ENCODE measurements at regions not wholly inside any gene's neighbourhood (a gene's known extent, or its start where the extent isn't known, plus 50 kb on each side); places are given as distances from the start of the nearest gene placed in this dataset.

DNA sequence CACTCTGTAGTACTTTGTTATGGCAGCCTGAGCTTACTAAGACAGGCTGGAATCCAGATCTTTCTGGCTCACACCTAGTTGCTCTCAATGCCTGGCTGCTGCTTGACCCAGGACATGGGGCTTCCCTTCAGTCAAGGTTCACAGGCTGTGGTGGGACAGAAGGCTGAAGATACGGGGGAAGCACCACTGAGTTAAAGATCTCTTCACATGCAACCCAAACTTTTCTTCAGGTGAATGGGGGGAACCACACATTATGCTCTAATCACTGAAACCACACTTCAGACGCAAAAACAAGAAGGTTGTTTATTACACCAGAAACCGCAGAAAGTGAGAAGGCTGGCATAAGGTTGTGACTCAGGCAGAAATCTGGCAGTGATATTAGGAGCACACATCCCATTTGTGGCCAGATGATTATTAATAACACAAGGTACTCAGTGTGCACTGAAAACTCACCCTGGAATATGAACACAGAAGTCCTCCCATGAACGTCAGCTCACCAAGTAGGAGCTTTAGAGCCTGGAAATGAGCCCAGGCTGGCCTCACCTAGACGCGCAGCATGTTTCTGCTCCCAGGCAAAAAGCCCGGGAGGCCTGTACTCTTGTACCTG is 230.5 kb upstream of the CHRNA7 start:
- ChIA-PET CTCF (ENCODE audit: low intra/inter-chr PET ratio, low total read pairs) (no interaction called here), POLR2A (no interaction called here)
- TF ChIP-seq, protein P1, sequence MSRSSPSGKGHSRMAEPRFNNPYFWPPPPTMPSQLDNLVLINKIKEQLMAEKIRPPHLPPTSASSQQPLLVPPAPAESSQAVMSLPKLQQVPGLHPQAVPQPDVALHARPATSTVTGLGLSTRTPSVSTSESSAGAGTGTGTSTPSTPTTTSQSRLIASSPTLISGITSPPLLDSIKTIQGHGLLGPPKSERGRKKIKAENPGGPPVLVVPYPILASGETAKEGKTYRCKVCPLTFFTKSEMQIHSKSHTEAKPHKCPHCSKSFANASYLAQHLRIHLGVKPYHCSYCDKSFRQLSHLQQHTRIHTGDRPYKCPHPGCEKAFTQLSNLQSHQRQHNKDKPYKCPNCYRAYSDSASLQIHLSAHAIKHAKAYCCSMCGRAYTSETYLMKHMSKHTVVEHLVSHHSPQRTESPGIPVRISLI (CRISPR knock-in tag; IDR thresholded peaks at IDR 0.05; ENCODE audit: borderline replicate concordance): no peak
- TF ChIP-seq ZFYVE20 (CRISPR knock-in tag; IDR thresholded peaks at IDR 0.05; ENCODE audit: borderline replicate concordance, low read depth) (no peak), PREB (CRISPR knock-in tag; IDR thresholded peaks at IDR 0.05) (no peak), ZZZ3 (CRISPR knock-in tag; IDR thresholded peaks at IDR 0.05; ENCODE audit: borderline replicate concordance) (no peak), KLF6 (CRISPR knock-in tag; IDR thresholded peaks at IDR 0.05) (no peak)
- no peak overlapping the region for H3K27ac ChIP-seq (ENCODE audit: extremely low read length, insufficient read depth, low read length)
- H3K4me3 ChIP-seq (replicated peaks in 1 of 3; ENCODE audit: insufficient read depth in 1 of 3, low read depth in 2 of 3, low read length in 3 of 3): no peak overlapping the region
- no peaks in the 10 kb centered on the region for H3K9me3 ChIP-seq (ENCODE audit: low read length)
- H2AFZ ChIP-seq (ENCODE audit: low read length): no peak overlapping the region
- H3K4me1 ChIP-seq (ENCODE audit: insufficient read depth, low read length): no peaks in the 10 kb centered on the region
- H3K79me2 ChIP-seq (ENCODE audit: insufficient read depth, low read length): no peaks in the 10 kb centered on the region
- H3K27me3 ChIP-seq (ENCODE audit: control insufficient read depth in 1 of 2, insufficient read depth in 2 of 2, low read length in 2 of 2): no peaks in the 10 kb centered on the region; a peak in 1 of 5 replicates
- no peak for ATAC-seq
- no peak for FAIRE-seq
- intact Hi-C loops (cut with micrococcal nuclease; ENCODE audit: unreplicated experiment): no loop called here
- no peaks in the 10 kb centered on the region for H4K20me1 ChIP-seq (ENCODE audit: insufficient read depth, low read length)
- no TSS peak for BruUV-seq (replicated peaks)
- H3K4me2 ChIP-seq (ENCODE audit: low read depth, low read length): no peak overlapping the region
- no peaks in the 10 kb centered on the region for H3K36me3 ChIP-seq (replicated peaks in 1 of 2; ENCODE audit: control insufficient read depth in 1 of 2, insufficient read depth in 2 of 2, low read length in 2 of 2)
- in situ Hi-C loops (cut with HindIII; ENCODE audit: extremely low pct_ligation_motif_present, low pct_unique_long_range_greater_than_20kb): loop anchor here (10.0 kb wide), 1 partner anchor 65 kb away; no protein-coding TSS in a partner anchor
- no peak for DNase-seq (ENCODE audit: low spot score)
- no peak overlapping the region for H3K9ac ChIP-seq (ENCODE audit: insufficient read depth, low read depth, low read length)
- 43% methylated on average over 3 of the region's 7 CpGs for WGBS (ENCODE audit: low lambda C conversion rate)

GRCh38 chr15:31801152-31801551 is 229.2 kb upstream of the CHRNA7 start:
- ChIA-PET POLR2A (no interaction called here), CTCF (ENCODE audit: low intra/inter-chr PET ratio, low total read pairs) (no interaction called here)
- Histone ChIP-seq H3K4me1 (ENCODE audit: insufficient read depth, low read length) (no peaks in the 10 kb centered on the region), H3K9ac (ENCODE audit: insufficient read depth, low read depth, low read length) (no peak overlapping the region), H3K27ac (ENCODE audit: extremely low read length, insufficient read depth, low read length) (no peak overlapping the region), H3K9me3 (ENCODE audit: low read length) (no peaks in the 10 kb centered on the region), H3K36me3 (replicated peaks in 1 of 2; ENCODE audit: control insufficient read depth in 1 of 2, insufficient read depth in 2 of 2, low read length in 2 of 2) (no peaks in the 10 kb centered on the region), H3K79me2 (ENCODE audit: insufficient read depth, low read length) (no peaks in the 10 kb centered on the region), H3K27me3 (ENCODE audit: control insufficient read depth in 1 of 2, insufficient read depth in 2 of 2, low read length in 2 of 2) (no peaks in the 10 kb centered on the region; a peak in 1 of 5 replicates), H3K4me3 (replicated peaks in 1 of 3; ENCODE audit: insufficient read depth in 1 of 3, low read depth in 2 of 3, low read length in 3 of 3) (no peak overlapping the region), H3K4me2 (ENCODE audit: low read depth, low read length) (no peak overlapping the region), H2AFZ (ENCODE audit: low read length) (no peak overlapping the region), H4K20me1 (ENCODE audit: insufficient read depth, low read length) (no peaks in the 10 kb centered on the region)
- intact Hi-C loops (cut with micrococcal nuclease; ENCODE audit: unreplicated experiment): no loop called here
- ATAC-seq: no peak
- no peak for FAIRE-seq
- in situ Hi-C loops (cut with HindIII; ENCODE audit: extremely low pct_ligation_motif_present, low pct_unique_long_range_greater_than_20kb): loop anchor here (10.0 kb wide), 1 partner anchor 64 kb away; no protein-coding TSS in a partner anchor
- no peak for DNase-seq (ENCODE audit: low spot score)
- BruUV-seq (replicated peaks): no TSS peak
- WGBS (ENCODE audit: low lambda C conversion rate): 9% methylated on average over 5 of the region's 5 CpGs
- no peak for TF ChIP-seq ETV5 (CRISPR knock-in tag; IDR thresholded peaks at IDR 0.05; ENCODE audit: borderline replicate concordance)
- no peak for TF ChIP-seq SP1 (IDR thresholded peaks at IDR 0.05)
- TF ChIP-seq SP1 (CRISPR knock-in tag; IDR thresholded peaks at IDR 0.05): no peak
- TF ChIP-seq MAFK (conservative IDR thresholded peaks at IDR 0.05 in 1 of 2, IDR thresholded peaks at IDR 0.05 in 1 of 2; ENCODE audit: low read length in 2 of 2): no peak
- no peak for TF ChIP-seq NR2F2 (IDR thresholded peaks at IDR 0.05; ENCODE audit: borderline replicate concordance, low read depth)
- no peak for TF ChIP-seq ZBTB7A (CRISPR knock-in tag; IDR thresholded peaks at IDR 0.05)
- TF ChIP-seq, protein P2, sequence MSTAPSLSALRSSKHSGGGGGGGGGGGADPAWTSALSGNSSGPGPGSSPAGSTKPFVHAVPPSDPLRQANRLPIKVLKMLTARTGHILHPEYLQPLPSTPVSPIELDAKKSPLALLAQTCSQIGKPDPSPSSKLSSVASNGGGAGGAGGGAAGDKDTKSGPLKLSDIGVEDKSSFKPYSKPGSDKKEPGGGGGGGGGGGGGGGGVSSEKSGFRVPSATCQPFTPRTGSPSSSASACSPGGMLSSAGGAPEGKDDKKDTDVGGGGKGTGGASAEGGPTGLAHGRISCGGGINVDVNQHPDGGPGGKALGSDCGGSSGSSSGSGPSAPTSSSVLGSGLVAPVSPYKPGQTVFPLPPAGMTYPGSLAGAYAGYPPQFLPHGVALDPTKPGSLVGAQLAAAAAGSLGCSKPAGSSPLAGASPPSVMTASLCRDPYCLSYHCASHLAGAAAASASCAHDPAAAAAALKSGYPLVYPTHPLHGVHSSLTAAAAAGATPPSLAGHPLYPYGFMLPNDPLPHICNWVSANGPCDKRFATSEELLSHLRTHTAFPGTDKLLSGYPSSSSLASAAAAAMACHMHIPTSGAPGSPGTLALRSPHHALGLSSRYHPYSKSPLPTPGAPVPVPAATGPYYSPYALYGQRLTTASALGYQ (CRISPR knock-in tag; IDR thresholded peaks at IDR 0.05): no peak
- TF ChIP-seq ZNF616 (CRISPR knock-in tag; IDR thresholded peaks at IDR 0.05; ENCODE audit: low read depth): no peak

All from HepG2 (cell line).